Stimulated activated CD4-positive, alpha-beta T cell treated with anti-CD3 and anti-CD28 coated beads, Interleukin-4, amount 100 ng/mL, for 1 hour (primary cell): ENCODE measurements at regions not wholly inside any gene's neighbourhood (a gene's known extent, or its start where the extent isn't known, plus 50 kb on each side); places are given as distances from the start of the nearest gene placed in this dataset.

Source experiments
- DNase-seq: peaks from one replicate; pipeline ENCODE4 v3.0.0-alpha.2; 2020

DNA sequence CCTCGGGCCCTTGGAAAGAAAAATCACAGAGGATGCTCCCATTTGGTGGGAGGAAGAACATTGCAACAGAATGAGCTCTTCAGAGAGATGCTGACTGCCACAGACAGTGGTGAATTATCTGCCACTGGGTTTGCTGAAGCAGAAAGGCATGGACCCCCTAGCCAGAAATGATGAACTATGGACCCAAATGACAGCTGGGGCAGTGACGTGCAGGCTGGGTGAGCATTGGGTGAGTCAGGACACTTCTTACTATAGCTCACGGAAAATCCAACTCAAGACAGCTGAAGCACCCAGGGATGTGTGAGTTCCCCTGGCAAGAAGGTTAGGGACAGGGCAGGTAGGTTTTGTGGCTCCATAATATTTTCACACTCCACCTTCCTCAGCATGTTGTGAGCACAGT lies 993.2 kb downstream of the BCL11B start:
- no peak for DNase-seq

DNA sequence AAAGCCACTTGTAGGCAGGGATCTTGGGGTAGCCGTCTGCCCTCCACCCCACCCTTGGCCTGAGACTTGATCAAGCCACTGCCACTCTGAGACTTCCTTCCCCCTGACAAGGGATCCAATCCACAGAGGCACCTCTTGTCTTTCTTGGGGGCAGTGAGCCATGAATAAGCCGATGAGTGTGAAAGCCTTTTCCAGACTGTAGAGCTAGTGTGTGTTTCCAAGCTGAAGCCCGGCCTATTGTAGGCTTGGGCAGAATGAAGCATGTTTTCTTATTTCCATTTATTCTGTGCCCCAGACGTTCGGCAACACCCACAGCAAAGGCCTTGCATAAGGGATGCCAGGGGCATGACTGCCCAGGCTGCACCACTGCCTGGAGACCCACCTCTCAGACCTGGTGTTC lies 991.6 kb downstream of the BCL11B start:
- DNase-seq, result no peak

DNA sequence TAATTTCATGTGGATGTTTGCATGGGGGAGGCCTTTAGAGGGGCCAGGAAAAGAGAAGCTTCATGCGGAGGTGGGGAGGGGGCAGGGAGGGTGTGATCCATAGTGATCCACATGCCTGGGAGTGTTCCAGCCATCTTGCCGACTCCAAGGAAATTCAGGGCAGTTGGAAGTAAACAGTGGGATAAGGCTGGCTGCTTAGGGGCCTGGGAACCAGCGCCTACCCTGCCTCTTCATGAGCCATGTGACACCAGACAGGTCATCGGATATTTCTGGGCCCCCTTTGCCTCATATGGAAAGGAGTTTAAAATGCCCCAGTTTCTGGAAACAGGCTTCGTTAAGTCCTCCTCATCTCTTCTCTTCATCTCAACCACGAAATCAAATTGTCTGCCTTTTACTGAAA lies 983.2 kb downstream of the BCL11B start:
- no peak for DNase-seq

DNA sequence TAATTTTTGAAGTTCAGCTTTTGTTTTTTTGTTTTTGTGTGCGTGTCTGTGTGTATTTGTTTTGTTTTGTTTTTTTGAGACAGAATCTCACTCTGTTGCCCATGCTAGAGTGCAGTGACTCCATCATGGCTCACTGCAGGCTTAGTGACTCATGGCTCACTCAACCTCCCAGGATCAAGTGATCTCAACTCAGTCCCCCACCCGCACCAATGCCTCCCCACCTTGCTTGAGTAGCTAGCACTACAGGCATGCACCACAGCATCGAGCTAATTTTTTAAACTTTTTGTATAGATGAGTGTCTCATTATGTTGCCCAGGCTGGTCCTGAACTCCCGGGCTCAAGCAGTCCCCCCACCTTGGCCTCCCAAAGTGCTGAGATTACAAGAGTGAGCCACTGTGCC lies 981.4 kb downstream of the BCL11B start:
- DNase-seq, result peak; percentile 17

DNA sequence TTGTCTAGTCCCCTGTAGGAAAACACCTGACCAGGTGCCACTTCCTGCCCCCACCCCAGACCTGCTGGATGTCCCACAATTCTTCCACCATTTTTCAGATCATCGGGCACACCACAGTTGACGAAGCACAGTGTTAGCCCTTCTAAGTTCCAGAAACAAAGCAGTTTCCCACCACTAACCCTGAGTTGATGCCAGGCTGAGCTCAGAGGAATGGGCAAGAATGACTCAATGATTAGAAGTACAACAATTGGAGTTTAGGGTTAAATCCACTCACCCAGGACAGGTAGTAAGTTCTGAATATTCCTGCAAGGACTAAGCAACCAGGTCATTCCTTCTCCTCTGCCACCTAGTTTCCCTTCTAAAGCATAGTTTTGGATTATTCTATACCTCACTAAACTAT lies 979.8 kb downstream of the BCL11B start:
- no peak for DNase-seq

DNA sequence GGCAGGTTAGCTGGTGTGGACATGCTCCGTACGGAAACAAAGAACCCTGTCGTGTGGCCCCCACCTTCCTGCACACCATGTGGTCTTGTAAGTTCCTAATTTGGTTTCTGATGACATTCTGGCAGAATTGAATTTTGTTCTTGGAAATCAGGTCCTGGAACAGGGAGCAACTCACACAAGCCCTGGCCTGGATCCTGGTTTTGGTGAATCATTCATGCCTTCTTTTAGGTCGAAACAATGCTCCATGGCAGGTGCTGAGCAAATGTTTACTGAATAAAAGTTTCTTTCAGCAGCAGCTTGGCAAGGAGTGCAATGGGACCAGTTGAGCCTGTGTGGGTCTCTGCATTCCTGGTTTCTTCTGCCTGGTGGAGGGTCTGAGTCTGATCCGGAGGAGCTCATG lies 978.4 kb downstream of the BCL11B start:
- DNase-seq, result no peak

DNA sequence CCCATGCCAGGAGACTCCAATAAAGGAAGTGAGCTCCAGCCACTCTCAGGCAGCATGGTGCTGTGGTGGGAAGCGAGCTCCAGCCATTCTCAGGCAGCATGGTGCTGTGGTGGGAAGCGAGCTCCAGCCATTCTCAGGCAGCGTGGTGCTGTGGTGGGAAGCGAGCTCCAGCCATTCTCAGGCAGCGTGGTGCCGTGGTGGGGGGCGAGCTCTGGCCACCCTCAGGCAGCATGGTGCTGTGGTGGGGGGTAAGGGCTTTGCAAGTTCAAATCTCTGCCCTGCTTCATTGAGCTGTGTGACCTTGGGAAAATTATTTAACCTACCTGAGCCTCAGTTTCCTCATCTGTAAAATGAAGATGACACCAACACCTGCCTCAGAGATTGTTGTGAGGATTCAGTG lies 975.1 kb downstream of the BCL11B start:
- DNase-seq, result no peak

DNA sequence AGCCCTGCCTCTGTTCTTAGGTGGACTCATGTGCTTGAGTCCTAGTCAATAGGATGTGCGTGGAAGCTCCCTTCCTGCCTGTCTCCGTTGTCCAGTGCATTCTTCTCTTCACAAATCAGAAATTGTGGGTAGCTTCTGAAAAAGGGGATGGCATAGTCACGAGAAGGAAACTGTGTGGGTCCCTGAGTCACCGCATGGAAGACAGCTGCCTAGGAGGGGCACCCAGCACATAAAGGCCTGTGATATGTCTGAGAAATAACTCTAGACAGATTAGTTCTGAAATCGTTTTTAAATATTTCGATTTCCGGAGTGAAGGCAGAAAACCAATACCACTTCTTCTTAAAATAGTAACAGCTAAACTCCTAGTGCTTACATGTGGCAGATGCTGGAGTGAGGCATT lies 974.4 kb downstream of the BCL11B start:
- DNase-seq, result no peak

DNA sequence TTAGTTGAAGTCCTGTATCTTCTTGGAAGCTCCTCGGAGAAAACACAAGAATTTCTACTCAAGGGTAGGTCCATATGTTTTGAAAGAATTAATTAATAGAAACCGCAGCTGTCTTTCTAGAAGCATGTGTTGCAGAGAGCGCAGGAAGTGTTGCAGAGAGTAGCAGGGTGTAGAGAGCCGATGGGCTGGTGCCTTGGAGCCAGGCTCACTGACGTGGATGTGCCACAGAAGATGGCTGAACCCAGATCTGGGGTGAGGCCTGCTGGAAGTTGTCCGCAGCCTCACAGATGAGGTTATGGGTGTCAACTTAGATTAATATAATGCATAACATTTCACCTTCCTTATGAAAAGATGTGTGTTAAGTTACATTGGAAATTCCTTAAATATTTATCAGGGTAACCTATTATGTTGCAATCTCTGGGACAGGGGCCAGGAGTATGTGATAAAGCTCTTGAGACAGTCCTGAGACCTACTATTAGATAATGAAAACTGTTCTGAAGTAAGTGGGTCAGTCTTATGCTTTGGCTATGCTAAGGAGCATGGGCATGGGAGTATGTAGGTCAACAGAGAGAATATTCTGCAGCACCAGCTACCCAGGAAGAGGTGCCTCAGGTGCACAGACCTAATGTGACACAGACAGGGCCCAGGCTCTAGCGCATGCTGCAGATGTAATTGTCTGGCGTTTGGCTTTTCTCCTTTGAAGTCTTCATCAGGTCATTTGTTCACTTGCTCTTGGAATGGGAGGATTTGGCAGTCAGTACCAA lies 973.3 kb downstream of the BCL11B start:
- DNase-seq, result no peak

DNA sequence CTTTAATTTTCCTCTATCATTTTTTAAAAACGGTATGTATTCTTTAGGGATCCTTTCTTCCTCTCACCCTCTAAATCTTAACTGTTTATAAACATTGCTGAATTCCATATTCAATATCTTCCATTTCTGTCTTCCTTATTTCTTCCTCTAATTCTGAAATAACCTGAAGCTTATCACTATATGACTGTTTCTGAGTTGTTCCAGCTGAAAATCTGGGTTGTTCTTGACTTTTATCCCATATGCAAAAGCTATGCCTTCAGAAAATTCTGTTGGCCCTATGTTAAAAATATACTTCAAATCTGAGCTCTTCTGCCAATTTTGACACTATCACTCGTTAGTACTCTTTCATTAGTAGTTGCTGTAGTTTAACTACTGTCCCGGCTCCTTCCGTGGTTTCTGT lies 970.3 kb downstream of the BCL11B start:
- no peak for DNase-seq

DNA sequence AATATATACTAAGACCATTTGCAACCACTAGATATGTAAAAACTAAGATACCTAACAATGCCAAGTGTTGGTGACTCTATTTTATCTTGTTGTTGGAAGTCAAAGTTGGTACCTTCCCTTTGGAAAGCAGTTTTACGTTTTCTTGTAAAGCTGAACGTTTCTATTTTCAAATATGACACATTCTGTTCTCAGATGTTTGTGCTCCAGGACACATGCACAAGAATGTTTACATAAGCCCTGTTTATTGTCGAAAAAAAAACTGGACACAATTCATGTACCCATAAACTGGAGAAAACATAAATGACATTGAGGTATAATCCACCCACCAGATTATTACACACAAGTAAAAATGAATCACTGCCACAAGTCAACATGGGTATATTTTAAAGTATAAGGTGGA lies 967.4 kb downstream of the BCL11B start:
- no peak for DNase-seq

DNA sequence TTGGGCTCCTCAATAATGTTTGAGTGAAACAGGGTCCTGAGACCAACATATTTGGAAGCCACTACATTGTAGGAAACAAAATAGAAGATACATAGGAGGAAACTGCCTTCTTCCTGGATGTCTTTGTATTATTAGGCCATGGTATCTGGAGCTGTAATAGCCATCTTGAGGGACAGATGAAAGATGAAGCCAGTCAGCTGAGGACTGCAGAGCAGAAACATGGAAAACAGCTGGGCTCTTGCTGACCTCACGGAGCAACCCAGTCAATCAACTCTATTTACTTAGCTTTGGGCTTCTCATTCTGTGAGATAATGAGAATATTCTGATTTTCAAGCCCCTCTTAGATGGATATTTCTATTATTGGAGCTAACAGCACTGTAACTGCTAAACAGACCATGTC lies 962.4 kb downstream of the BCL11B start:
- no peak for DNase-seq

DNA sequence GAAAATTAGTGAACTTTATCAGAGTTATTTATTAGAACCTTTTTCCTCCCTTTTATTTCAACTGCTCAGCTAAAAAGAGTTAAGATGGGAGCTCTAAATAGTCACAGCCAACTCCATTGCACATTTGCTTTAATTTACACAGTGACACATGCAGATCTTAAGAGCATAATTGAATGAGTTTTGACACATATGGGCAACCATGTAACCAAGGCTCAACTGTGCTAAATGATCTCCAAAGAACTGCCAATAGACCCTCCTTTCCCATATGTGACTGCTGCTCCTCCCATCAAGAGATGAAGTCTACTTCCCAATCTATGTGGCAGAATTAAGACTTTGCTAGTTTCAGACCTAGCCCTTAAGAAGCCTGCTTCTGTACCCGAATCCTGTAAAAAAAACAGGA lies 960.0 kb downstream of the BCL11B start:
- no peak for DNase-seq

DNA sequence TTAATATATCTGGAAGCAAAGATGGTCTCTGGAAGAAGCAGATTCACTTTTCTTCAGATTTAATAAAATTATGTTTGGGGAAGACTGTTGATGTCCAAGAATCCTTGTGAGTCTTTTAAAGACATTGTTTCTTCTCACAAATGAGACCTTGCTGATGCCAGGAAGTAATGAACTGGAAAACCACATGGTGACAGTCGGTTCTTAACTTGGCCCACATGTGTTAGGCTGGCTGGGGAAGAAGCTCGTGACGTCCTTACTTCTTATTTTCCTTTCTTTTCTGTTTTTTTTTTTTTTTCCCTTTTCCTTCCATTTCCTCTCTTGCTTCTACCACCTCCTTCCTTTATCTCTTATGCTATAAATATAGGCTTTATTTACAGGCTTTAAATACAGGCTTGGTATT lies 950.2 kb downstream of the BCL11B start:
- DNase-seq, result no peak

DNA sequence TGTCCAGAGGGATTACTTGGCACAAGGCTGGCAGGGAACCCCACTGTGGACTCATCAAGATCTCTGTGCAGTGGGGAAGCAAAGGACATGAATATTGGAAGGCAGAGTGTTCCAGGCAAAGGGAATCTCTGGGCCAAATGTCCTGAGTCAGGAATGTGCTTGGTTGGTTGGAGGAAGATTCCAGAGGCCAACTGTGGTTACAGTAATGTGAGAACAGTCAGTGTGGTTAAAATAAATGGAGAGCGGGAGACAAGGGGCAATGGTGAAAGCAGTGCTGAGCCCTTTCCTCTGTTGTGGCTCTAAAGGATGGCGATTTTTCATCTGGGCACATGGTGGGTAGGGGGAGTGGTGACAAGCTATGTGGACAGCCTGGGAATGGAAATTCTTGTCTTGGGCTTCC lies 948.2 kb downstream of the BCL11B start:
- no peak for DNase-seq

DNA sequence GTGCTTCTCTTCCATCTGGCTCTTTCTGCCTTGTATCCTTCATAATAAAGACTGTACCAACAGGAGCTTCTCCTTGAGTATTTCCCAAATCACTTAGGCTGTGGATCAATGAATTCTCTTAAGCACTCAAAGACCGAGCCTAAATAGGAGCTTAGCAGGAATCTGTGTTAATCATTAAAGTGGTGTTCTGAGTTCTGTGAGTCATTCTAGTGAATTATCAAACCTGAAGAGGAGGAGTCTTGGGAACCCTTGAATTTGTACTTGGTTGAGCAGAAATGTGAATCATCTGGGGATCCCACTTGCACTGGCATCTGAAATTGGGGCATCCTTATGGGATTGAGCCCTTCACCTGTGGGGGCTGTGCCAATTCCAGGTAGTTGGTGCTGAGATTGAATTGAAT lies 946.2 kb downstream of the BCL11B start:
- DNase-seq, result no peak

DNA sequence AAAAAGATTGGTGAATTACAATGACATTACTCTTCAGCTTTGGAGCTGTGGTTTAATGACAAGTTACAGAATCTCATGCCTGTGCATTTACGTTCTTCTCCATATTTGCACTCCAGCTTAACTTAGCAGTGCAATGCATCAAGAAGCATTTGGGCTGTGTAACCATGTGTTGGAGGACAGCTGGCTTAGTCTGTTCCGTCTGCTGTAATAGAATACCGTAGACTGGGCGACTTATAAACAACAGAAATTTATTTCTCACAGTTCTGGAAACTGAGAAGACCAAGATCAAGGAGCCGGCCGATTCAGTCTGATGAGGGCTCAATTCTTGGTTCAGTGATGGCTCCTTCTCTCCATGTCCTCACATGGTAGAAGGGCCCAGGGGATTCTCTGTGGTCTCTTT lies 943.5 kb downstream of the BCL11B start:
- DNase-seq, result no peak

DNA sequence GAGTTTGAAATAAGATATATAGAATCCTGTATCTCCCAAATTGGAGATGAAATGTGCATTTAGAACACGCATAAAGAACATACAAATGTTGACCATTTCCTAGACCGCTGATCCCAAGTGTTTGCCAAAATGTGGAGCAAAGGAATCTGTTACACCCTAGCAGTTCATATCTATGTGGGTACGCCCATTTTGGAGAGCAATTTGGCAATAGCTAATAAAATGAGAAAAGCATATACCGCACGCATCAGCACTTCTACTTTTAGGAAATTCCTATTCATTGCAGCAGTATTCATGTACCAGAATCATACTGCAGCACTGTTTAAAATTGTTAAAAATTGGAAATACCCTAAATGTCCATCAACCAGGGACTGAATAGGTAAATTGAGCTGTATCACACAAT lies 937.8 kb downstream of the BCL11B start:
- no peak for DNase-seq

DNA sequence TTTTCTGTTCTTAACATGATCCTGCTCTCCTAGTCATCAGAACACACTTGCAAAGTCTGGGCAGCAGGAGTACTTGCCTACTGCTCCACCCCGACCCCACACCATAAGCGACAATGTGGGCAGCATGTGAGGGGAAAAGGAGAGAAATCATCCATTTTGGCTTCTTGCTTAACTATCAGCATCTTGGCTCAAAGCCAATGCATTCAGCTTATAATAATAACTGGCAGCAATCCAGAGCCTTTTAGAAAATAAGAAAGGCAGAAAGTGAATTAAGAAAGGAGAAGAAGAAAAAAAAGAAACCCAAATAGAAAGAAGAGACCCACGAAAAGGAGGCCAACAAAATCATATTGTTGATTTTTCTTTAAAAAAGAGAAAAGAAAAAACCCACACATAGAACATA lies 930.8 kb downstream of the BCL11B start:
- no peak for DNase-seq

DNA sequence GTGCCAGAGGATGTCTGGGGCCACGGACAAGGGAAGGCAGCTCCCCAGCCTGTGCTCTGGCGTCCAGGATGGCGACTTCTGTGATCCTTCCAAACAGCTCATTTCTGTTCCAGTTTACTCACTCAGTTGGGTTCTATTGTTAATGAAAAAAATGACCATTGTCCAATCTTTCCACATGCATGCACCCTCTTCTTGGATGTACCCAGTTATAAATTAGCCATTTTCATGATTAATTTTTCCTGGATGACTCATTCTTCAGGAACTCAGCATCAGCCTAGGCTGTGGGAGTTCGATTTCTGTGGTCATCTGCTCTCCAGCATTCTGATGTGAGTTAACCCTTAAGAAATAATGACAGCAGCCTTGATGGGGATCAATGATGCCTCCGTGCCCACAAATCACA lies 926.8 kb downstream of the BCL11B start:
- DNase-seq, result no peak

DNA sequence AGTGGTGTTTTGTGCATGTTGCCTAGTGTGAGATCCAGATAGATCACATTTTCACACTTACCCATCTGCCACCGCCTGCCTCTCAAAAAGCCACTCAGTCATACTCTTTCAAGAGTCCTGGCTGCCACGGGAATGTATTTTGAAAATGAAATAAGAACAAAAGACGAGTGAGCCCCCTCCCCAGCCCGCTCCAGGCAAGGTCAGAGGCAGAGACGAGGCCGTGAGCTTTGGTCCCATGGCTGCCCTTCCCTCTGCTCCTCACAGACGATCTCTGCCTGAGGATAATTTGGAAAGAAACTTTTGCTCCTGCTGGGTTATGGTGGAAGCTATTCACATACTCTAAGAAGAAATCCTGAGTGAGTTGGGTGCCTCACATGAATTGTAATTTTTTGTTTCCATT lies 924.3 kb downstream of the BCL11B start:
- DNase-seq, result no peak

DNA sequence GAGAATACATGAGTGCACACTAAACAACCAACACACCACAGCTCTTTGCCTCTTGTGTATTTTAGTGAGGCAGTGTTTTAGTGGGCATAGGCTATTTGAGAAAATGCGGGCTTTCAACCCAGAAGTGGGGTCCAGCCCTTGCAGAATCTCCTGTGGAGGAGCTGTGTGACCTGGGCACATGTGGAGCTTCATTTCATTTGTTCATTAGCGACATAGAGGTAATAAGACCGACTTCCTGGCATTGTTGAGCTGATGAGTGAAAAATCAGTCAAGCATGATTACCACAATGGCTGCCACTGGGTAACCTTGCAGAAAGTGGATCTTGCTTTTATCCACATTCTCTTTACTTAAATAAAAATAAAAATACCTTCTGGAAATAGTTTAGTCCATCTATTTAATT lies 923.5 kb downstream of the BCL11B start:
- DNase-seq, result no peak

DNA sequence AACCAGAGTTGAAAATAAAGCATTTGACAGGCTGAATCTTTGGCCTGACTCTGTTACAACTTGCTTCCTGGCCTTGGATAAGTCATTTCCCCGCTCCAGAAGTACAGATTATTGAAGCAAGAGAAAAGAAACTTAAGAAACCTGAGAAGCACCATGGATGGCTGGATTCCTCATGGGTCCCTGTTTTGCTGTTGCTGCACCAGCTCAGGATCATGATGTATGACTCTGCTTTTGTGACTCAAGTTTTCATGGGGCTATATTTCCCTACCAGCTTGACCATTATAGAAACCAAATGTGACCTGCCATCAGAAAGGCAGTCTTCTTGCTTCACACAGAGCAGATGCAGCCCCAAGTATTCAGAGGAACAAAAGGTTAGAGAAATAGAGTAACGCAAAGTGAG lies 921.8 kb downstream of the BCL11B start:
- DNase-seq, result no peak

DNA sequence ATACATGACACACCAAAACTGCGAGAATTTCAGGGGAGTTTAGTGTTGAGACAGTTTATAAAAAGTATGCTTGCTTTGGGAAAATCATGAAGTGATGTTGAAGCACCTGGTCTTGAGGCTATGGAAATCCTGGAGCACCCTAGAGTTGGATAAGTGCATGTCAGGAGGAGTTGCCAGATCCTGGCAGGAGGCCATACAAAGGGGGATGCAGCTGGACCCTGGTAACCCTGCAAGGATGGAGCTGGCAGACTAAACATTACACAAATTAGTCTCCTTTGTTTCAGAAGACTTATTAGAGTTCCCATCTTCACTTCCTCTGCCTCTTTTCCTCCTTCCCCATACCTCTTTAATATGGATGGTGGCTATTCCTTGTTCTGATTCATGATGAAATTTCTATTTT lies 907.0 kb downstream of the BCL11B start:
- no peak for DNase-seq

DNA sequence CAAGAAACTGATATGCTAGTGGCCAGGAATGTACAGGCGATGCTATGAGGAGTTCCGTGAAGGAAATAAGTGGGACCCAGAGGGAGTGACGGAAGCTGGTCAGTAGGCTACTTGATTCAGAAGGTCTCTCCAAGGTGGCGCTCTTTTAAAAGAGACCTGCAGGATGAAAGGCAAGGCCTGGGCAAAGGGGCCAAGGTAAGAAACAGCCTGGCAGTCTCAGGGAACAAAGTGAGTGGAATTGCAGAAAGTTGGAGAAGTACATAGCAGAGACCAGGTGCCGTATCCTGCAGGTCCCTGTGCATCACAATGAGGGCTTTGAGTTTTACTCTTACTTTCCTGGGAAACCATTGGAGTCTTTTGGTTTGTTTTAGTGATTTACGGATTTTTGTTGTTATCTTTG lies 905.6 kb downstream of the BCL11B start:
- DNase-seq, result no peak

DNA sequence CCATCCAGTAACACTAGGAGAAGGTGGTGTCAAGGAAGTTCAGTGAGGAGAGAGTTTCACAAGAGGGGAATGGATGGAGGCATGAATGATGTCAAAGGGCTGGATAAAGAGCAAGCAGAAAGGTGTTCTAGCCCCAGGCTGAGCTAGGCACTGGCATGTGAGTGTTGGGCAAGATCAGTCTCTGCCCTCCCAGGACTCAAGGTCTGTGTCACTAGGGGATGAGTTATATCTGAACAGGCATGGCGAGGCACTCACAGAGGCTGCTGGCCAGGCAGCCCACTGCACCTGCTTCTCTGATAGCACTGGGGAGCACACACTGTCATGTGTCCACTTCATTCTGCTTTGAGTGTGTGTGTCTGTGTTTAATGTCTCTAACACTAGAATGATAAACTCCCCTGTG lies 903.8 kb downstream of the BCL11B start:
- no peak for DNase-seq
